HEK293 (cell line): ENCODE measurements at regions not wholly inside any gene's neighbourhood (a gene's known extent, or its start where the extent isn't known, plus 50 kb on each side); places are given as distances from the start of the nearest gene placed in this dataset.

Source experiments
- REST ChIP-seq: fragments of 450-650 bp; formaldehyde crosslinking; IDR thresholded peaks from 2 replicates; pipeline ENCODE4 v1.5.1; 2016; ENCODE audit warnings: missing biosample characterization, missing genetic modification characterization
- ZBTB7A ChIP-seq: fragments of 450-650 bp; formaldehyde crosslinking; IDR thresholded peaks from 2 replicates; pipeline ENCODE4 v1.5.1; 2016; ENCODE audit warnings: low read depth, missing biosample characterization, missing genetic modification characterization
- ZBTB8A ChIP-seq: fragments of 450-650 bp; formaldehyde crosslinking; IDR thresholded peaks from 2 replicates; pipeline ENCODE4 v1.5.1; 2016; ENCODE audit warnings: missing biosample characterization, missing genetic modification characterization
- ZNF274 ChIP-seq, 2 experiments: fragments of 200-500 bp in 1 of 2; fragments of 450-650 bp in 1 of 2; sonication (Bioruptor generic) in 1 of 2; formaldehyde crosslinking in 1 of 2; IDR thresholded peaks; 2 replicates each; pipeline versions ENCODE4 v1.5.1 to v1.6.1; 2014 to 2016; ENCODE audit warnings: borderline replicate concordance in 1 of 2, inconsistent platforms in 1 of 2, low read length in 1 of 2, missing biosample characterization in 1 of 2, missing genetic modification characterization in 1 of 2
- ZNF549 ChIP-seq: fragments of 450-650 bp; IDR thresholded peaks from 2 replicates; pipeline ENCODE4 v1.5.1; 2018; ENCODE audit warnings: missing biosample characterization, missing genetic modification characterization, mild to moderate bottlenecking, inconsistent platforms, moderate library complexity
- ZNF660 ChIP-seq: fragments of 450-650 bp; IDR thresholded peaks from 2 replicates; pipeline ENCODE4 v1.5.1; 2018; ENCODE audit warnings: missing biosample characterization, mild to moderate bottlenecking, missing genetic modification characterization
- ZSCAN23 ChIP-seq: fragments of 450-650 bp; formaldehyde crosslinking; IDR thresholded peaks from 2 replicates; pipeline ENCODE4 v1.5.1; 2016; ENCODE audit warnings: missing biosample characterization, missing genetic modification characterization
- TF ChIP-seq, protein P1 (sequence below): fragments of 450-650 bp; formaldehyde crosslinking; IDR thresholded peaks from 2 replicates; pipeline ENCODE4 v1.5.1; 2016; ENCODE audit warnings: missing biosample characterization, missing genetic modification characterization

- no peak for TF ChIP-seq ZNF660 (tag by site-specific recombination)
- TF ChIP-seq, protein P1, sequence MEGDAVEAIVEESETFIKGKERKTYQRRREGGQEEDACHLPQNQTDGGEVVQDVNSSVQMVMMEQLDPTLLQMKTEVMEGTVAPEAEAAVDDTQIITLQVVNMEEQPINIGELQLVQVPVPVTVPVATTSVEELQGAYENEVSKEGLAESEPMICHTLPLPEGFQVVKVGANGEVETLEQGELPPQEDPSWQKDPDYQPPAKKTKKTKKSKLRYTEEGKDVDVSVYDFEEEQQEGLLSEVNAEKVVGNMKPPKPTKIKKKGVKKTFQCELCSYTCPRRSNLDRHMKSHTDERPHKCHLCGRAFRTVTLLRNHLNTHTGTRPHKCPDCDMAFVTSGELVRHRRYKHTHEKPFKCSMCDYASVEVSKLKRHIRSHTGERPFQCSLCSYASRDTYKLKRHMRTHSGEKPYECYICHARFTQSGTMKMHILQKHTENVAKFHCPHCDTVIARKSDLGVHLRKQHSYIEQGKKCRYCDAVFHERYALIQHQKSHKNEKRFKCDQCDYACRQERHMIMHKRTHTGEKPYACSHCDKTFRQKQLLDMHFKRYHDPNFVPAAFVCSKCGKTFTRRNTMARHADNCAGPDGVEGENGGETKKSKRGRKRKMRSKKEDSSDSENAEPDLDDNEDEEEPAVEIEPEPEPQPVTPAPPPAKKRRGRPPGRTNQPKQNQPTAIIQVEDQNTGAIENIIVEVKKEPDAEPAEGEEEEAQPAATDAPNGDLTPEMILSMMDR (tag by site-specific recombination) = no peak
- TF ChIP-seq ZBTB8A (tag by site-specific recombination) = no peak
- no peak for TF ChIP-seq REST
- no peak for TF ChIP-seq ZNF274 (IDR thresholded peaks at IDR 0.05; ENCODE audit: low read length)
- TF ChIP-seq ZNF274 (tag by site-specific recombination; IDR thresholded peaks at IDR 0.05; ENCODE audit: borderline replicate concordance) = no peak
- TF ChIP-seq ZSCAN23 (tag by site-specific recombination) = no peak
- no peak for TF ChIP-seq ZNF549
- TF ChIP-seq ZBTB7A (tag by site-specific recombination) = no peak
Measured at GRCh38 chr16:64534180-64534780, 587.6 kb downstream of the CDH11 start.
